H1 (cell line): ENCODE measurements at regions not wholly inside any gene's neighbourhood (a gene's known extent, or its start where the extent isn't known, plus 50 kb on each side); places are given as distances from the start of the nearest gene placed in this dataset.
"Not testable (repeated sequence)": the region's sequence is repeated elsewhere in the genome, so short reads cannot be mapped to it uniquely, and the experiment has no call there.

Experiments used
- CTCF ChIA-PET: fragments of 300-600 bp; sonication (Branson Sonifier 250); formaldehyde crosslinking; loops from one replicate; lab custom pipeline; 2021; ENCODE audit not compliant: partially characterized antibody; lab: Charles Lee
- POLR2A ChIA-PET: fragments of 300-600 bp; sonication (Branson Sonifier 250); formaldehyde crosslinking; loops from one replicate; lab custom pipeline; 2021; ENCODE audit warnings: inconsistent platforms; ENCODE audit not compliant: partially characterized antibody; lab: Charles Lee
- DNase-seq, 2 experiments: peaks; one replicate each; pipeline versions ENCODE4 v3.0.0 to v3.0.0-alpha.2; 2010 to 2022; ENCODE audit warnings: low spot score in 2 of 2, low read depth in 1 of 2, mixed read lengths in 1 of 2
- FAIRE-seq: peaks from 2 replicates; lab custom pipeline; 2011; peaks lifted over from hg19 to GRCh38; lab: Jason Lieb, UNC
- H2AFZ ChIP-seq: 2 replicates; pipeline ENCODE4 v1.8.1; 2012; ENCODE audit warnings: low read length, inconsistent platforms
- H2AK5ac ChIP-seq: 2 replicates; pipeline ENCODE4 v1.6.1; 2013; ENCODE audit warnings: low read depth, low read length
- H2BK120ac ChIP-seq: replicated peaks from 2 replicates; pipeline ENCODE3; 2013; ENCODE audit warnings: low read depth, low read length, inconsistent platforms
- H2BK12ac ChIP-seq: 2 replicates; pipeline ENCODE4 v1.6.1; 2013; ENCODE audit warnings: low read depth, low read length
- H2BK15ac ChIP-seq: 2 replicates; pipeline ENCODE4 v1.6.1; 2013; ENCODE audit warnings: low read length
- H2BK20ac ChIP-seq: 2 replicates; pipeline ENCODE4 v1.6.1; 2013; ENCODE audit warnings: low read length
- H2BK5ac ChIP-seq: 2 replicates; pipeline ENCODE4 v1.6.1; 2013; ENCODE audit warnings: low read depth, low read length
- H3K14ac ChIP-seq: 2 replicates; pipeline ENCODE4 v1.6.1; 2013; ENCODE audit warnings: inconsistent platforms; ENCODE audit not compliant: insufficient read length
- H3K18ac ChIP-seq: 2 replicates; pipeline ENCODE4 v1.6.1; 2013; ENCODE audit warnings: low read length; ENCODE audit errors: extremely low read depth
- H3K23ac ChIP-seq: 2 replicates; pipeline ENCODE4 v1.6.1; 2013; ENCODE audit warnings: inconsistent platforms; ENCODE audit not compliant: insufficient read length
- H3K23me2 ChIP-seq: 2 replicates; pipeline ENCODE4 v1.6.1; 2013; ENCODE audit warnings: low read depth, low read length
- H3K27ac ChIP-seq: 2 replicates; pipeline ENCODE4 v1.6.1; 2011; ENCODE audit warnings: low read depth, low read length, inconsistent platforms
- H3K27me3 ChIP-seq, 4 experiments: replicated peaks in 1 of 4; 1 replicate in 1 of 4; 2 replicates in 3 of 4; pipeline versions ENCODE4 v1.6.1 to v1.8.1; 2011 to 2013; ENCODE audit warnings: low read length in 3 of 4, mild to moderate bottlenecking in 3 of 4, inconsistent platforms in 2 of 4, mixed read lengths in 2 of 4, moderate library complexity in 1 of 4; ENCODE audit not compliant: control insufficient read depth in 3 of 4, insufficient read depth in 3 of 4; ENCODE audit errors: extremely low read depth in 1 of 4
- H3K36me3 ChIP-seq, 4 experiments: 2 replicates each; pipeline versions ENCODE4 v1.6.1 to v1.8.1; 2011 to 2013; ENCODE audit warnings: mild to moderate bottlenecking in 4 of 4, low read length in 3 of 4, moderate library complexity in 2 of 4, control low read depth in 1 of 4, inconsistent platforms in 1 of 4; ENCODE audit not compliant: insufficient read depth in 4 of 4, control insufficient read depth in 2 of 4
- H3K4ac ChIP-seq: replicated peaks from 2 replicates; pipeline ENCODE3; 2013; ENCODE audit warnings: low read length, low read depth, mixed read lengths, inconsistent platforms; ENCODE audit not compliant: insufficient read length
- H3K4me1 ChIP-seq, 4 experiments: replicated peaks in 1 of 4; 1 replicate in 1 of 4; 2 replicates in 3 of 4; pipeline versions ENCODE4 v1.6.1 to v1.8.1; 2011 to 2013; ENCODE audit warnings: low read length in 3 of 4, inconsistent platforms in 2 of 4, mixed read lengths in 1 of 4; ENCODE audit not compliant: insufficient read depth in 4 of 4, control insufficient read depth in 3 of 4
- H3K4me2 ChIP-seq, 2 experiments: 2 replicates each; pipeline versions ENCODE4 v1.6.1 to v1.8.1; 2011 to 2013; ENCODE audit warnings: low read depth in 2 of 2, low read length in 2 of 2, control low read depth in 1 of 2, inconsistent platforms in 1 of 2, mild to moderate bottlenecking in 1 of 2; ENCODE audit not compliant: insufficient read depth in 1 of 2
- H3K4me3 ChIP-seq, 4 experiments: fragments of 200-600, 300-600 bp in 1 of 4; sonication (generic), shearing (Covaris generic), sonication (Bioruptor Twin) in 1 of 4; 2 replicates each; pipeline versions ENCODE4 v1.5.1 to v1.8.1; 2011 to 2016; ENCODE audit warnings: low read length in 4 of 4, low read depth in 3 of 4, control low read depth in 2 of 4, inconsistent platforms in 2 of 4, mild to moderate bottlenecking in 2 of 4, mixed read lengths in 1 of 4, moderate library complexity in 1 of 4; ENCODE audit not compliant: insufficient read depth in 2 of 4; ENCODE audit errors: extremely low read depth in 1 of 4
- H3K56ac ChIP-seq: replicated peaks from 2 replicates; pipeline ENCODE3; 2013; ENCODE audit warnings: low read depth, mild to moderate bottlenecking, mixed read lengths, low read length, inconsistent platforms; ENCODE audit not compliant: insufficient read length
- H3K79me1 ChIP-seq: 2 replicates; pipeline ENCODE4 v1.6.1; 2013; ENCODE audit warnings: low read depth, low read length, control low read depth
- H3K79me2 ChIP-seq, 2 experiments: 2 replicates each; pipeline versions ENCODE4 v1.6.1 to v1.8.1; 2012 to 2013; ENCODE audit warnings: low read length in 2 of 2, mild to moderate bottlenecking in 2 of 2, inconsistent platforms in 1 of 2; ENCODE audit not compliant: insufficient read depth in 2 of 2, control insufficient read depth in 1 of 2
- H3K9ac ChIP-seq, 4 experiments: replicated peaks in 1 of 4; 1 replicate in 1 of 4; 2 replicates in 3 of 4; pipeline versions ENCODE4 v1.6.1 to v1.8.1; 2011 to 2013; ENCODE audit warnings: low read depth in 3 of 4, low read length in 3 of 4, control low read depth in 2 of 4, mild to moderate bottlenecking in 2 of 4, moderate library complexity in 2 of 4, inconsistent platforms in 1 of 4; ENCODE audit errors: extremely low read depth in 1 of 4
- H3K9me3 ChIP-seq, 2 experiments: 2 replicates each; pipeline versions ENCODE4 v1.6.1 to v1.8.1; 2012 to 2013; ENCODE audit warnings: mild to moderate bottlenecking in 2 of 2, moderate library complexity in 2 of 2, control low read depth in 1 of 2, inconsistent platforms in 1 of 2, low read depth in 1 of 2, low read length in 1 of 2, mixed read lengths in 1 of 2; ENCODE audit not compliant: insufficient read depth in 2 of 2
- H4K20me1 ChIP-seq, 2 experiments: replicated peaks in 1 of 2; 2 replicates each; pipeline versions ENCODE3 to v1.8.1; 2011 to 2013; ENCODE audit warnings: inconsistent platforms in 2 of 2, low read length in 2 of 2, mild to moderate bottlenecking in 1 of 2; ENCODE audit not compliant: insufficient read depth in 2 of 2, control insufficient read depth in 1 of 2
- H4K5ac ChIP-seq: 2 replicates; pipeline ENCODE4 v1.6.1; 2013; ENCODE audit warnings: low read length, low read depth, mixed read lengths, inconsistent platforms; ENCODE audit not compliant: insufficient read length
- H4K8ac ChIP-seq: 2 replicates; pipeline ENCODE4 v1.8.0; 2013; ENCODE audit warnings: mild to moderate bottlenecking, moderate library complexity, low read length, inconsistent platforms; ENCODE audit not compliant: insufficient read depth; ENCODE audit errors: extremely low read depth
- H4K91ac ChIP-seq: replicated peaks from 2 replicates; pipeline ENCODE3; 2013; ENCODE audit warnings: low read length, mixed read lengths, inconsistent platforms; ENCODE audit not compliant: insufficient read length
- NANOG ChIP-seq: IDR thresholded peaks from 2 replicates; pipeline ENCODE4 v1.6.1; 2011; ENCODE audit warnings: low read length, low read depth, mild to moderate bottlenecking, inconsistent platforms; ENCODE audit not compliant: insufficient read depth, poor library complexity, severe bottlenecking
- TAF1 ChIP-seq: IDR thresholded peaks from 2 replicates; pipeline ENCODE4 v1.6.1; 2011; ENCODE audit warnings: mild to moderate bottlenecking, low read depth, low read length
- whole genome bisulfite sequencing, 2 experiments: shearing (Covaris generic) in 1 of 2; methylation state at CpG; one replicate each; pipeline versions ENCODE4 v1.1.6 to v1.1.7; 2013 to 2015; ENCODE audit warnings: low lambda C conversion rate in 2 of 2, mixed read lengths in 2 of 2, inconsistent platforms in 1 of 2, low coverage in 1 of 2, missing lambda C conversion rate in 1 of 2; ENCODE audit not compliant: insufficient replicate concordance in 2 of 2, insufficient coverage in 1 of 2, insufficient read length in 1 of 2; ENCODE audit errors: extremely low coverage in 1 of 2, missing lambda C conversion rate in 1 of 2; 5-methylcytosine and 5-hydroxymethylcytosine counted together

- no peak for TF ChIP-seq TAF1
- no peak for TF ChIP-seq NANOG
- TF ChIP-seq, all 59 proteins: peak for 0
These were observed 223.8 kb upstream of the FSCB start (continued) for GRCh38 chr14:44730860-44731259.

GRCh38 chr14:44721395-44721794 lies 214.3 kb upstream of the FSCB start:
- H3K36me3 ChIP-seq, H2BK20ac ChIP-seq, H3K14ac ChIP-seq, H2BK120ac ChIP-seq, H3K4me2 ChIP-seq, H4K8ac ChIP-seq, DNase-seq, POLR2A ChIA-PET, FAIRE-seq, CTCF ChIA-PET, H2AFZ ChIP-seq, H3K79me2 ChIP-seq, H3K23ac ChIP-seq, H3K23me2 ChIP-seq, H3K18ac ChIP-seq, H3K4ac ChIP-seq, H3K9ac ChIP-seq, H3K4me1 ChIP-seq, H2BK15ac ChIP-seq, H3K27ac ChIP-seq, H3K4me3 ChIP-seq, H2BK12ac ChIP-seq, H3K56ac ChIP-seq, H3K27me3 ChIP-seq, H2AK5ac ChIP-seq, H2BK5ac ChIP-seq, H4K91ac ChIP-seq, H4K20me1 ChIP-seq, H3K79me1 ChIP-seq, H4K5ac ChIP-seq: not testable (repeated sequence)
- WGBS, 2 experiments = 88% methylated on average over 1 of the region's 1 CpG; no CpG with 5 or more reads in 1 of the 2 experiments
- peaks cover 11 to 17% of the 10 kb centered on the region in 2 experiments for H3K9me3 ChIP-seq
